ENCODE measurements at regions not wholly inside any gene's neighbourhood (a gene's known extent, or its start where the extent isn't known, plus 50 kb on each side); places are given as distances from the start of the nearest gene placed in this dataset.

GRCh38 chr5:17398431-17398830 is 99.6 kb upstream of the TAF11L2 start:
- TF ChIP-seq CTCF (IDR thresholded peaks at IDR 0.05; ENCODE audit: insufficient read depth, low read length, poor library complexity, severe bottlenecking) = no peak
- TF ChIP-seq EZH2phosphoT487 (conservative IDR thresholded peaks at IDR 0.05; ENCODE audit: low read length) = no peak

All from SU-DHL-6 (cell line).